Stomach (tissue), 4 donors: ENCODE measurements at regions not wholly inside any gene's neighbourhood (a gene's known extent, or its start where the extent isn't known, plus 50 kb on each side); places are given as distances from the start of the nearest gene placed in this dataset.

Experiments used
- POLR2A ChIP-seq, 4 donors: fragments of 450-650 bp; IDR thresholded peaks; one replicate each; pipeline ENCODE4 v1.6.1; 2016; ENCODE audit warnings: antibody characterized with exemption in 4 of 4, control low read depth in 2 of 4, mild to moderate bottlenecking in 1 of 4, moderate library complexity in 1 of 4
- TF ChIP-seq, protein P1 (sequence below), 7 experiments: fragments of 450-650 bp in 4 of 7; fragments of 200-600 bp in 3 of 7; sonication (generic) in 3 of 7; IDR thresholded peaks; one replicate each; pipeline ENCODE4 v1.5.1; 2016 to 2019; ENCODE audit warnings: antibody characterized with exemption in 7 of 7, control low read depth in 2 of 7, mild to moderate bottlenecking in 1 of 7

DNA sequence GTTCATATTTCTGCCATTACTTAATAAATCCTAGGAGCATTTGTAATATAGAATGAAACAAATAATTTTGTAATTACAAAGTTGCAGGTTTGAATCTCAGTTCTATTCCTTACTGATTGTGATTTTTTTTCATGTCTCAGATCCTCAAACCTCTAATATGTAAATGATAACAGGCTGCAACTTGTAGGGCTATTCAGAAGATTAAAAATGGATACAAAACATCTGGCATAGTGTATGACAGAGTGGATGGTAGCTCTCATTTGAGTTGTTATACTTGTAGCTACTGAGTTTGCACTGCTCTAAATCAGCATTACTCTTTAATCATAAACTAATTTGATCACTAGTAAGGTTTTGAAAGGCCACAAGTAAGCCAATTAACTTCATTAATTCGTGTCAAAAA lies 406.3 kb upstream of the MGAT4C start:
- TF ChIP-seq, protein P1, sequence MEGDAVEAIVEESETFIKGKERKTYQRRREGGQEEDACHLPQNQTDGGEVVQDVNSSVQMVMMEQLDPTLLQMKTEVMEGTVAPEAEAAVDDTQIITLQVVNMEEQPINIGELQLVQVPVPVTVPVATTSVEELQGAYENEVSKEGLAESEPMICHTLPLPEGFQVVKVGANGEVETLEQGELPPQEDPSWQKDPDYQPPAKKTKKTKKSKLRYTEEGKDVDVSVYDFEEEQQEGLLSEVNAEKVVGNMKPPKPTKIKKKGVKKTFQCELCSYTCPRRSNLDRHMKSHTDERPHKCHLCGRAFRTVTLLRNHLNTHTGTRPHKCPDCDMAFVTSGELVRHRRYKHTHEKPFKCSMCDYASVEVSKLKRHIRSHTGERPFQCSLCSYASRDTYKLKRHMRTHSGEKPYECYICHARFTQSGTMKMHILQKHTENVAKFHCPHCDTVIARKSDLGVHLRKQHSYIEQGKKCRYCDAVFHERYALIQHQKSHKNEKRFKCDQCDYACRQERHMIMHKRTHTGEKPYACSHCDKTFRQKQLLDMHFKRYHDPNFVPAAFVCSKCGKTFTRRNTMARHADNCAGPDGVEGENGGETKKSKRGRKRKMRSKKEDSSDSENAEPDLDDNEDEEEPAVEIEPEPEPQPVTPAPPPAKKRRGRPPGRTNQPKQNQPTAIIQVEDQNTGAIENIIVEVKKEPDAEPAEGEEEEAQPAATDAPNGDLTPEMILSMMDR (IDR thresholded peaks at IDR 0.05): no peak
- no peak for TF ChIP-seq POLR2A (IDR thresholded peaks at IDR 0.05)
